ENCODE measurements at regions not wholly inside any gene's neighbourhood (a gene's known extent, or its start where the extent isn't known, plus 50 kb on each side); places are given as distances from the start of the nearest gene placed in this dataset.

DNA sequence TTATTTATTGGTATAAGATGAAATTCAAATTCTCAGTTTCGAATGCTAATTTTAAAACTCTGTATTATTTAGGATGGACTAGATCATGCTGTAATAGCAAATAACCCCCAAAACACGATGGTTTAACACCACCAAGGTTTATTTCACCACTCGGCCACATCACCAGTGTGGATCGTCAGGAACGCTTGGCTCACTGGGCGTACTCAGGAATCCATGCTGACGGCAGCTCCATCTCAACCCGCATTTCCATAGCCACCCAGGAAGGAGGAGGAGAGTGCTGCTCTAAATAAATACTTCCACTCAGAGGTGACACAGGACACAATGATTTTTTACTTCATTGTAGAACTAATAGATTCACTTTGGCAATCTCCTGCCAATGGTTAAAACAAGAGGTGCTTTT, 347.4 kb downstream of the SH3GL2 start:
- TF ChIP-seq POLR2A (IDR thresholded peaks at IDR 0.05) (no peak), CTCF (IDR thresholded peaks at IDR 0.05) (no peak)

Measured in tibial nerve (tissue), 3 donors.